PC-3 (cell line): ENCODE measurements at regions not wholly inside any gene's neighbourhood (a gene's known extent, or its start where the extent isn't known, plus 50 kb on each side); places are given as distances from the start of the nearest gene placed in this dataset.

Experiments
- ATAC-seq: fragments of 200-7000 bp; cut with Tn5 transposase; 2 replicates; pipeline ENCODE4 v1.9.1; 2020; ENCODE audit warnings: mild to moderate bottlenecking, moderate library complexity
- BruUV-seq: library from RNA; stranded (reverse); fragments of 400-500 nt; replicated peaks from 2 replicates; lab custom pipeline; 2021; lab: Mats Ljungman, UMichigan
- CTCF ChIA-PET: fragments of 300-600 bp; sonication (Branson Sonifier 250); formaldehyde crosslinking; loops from one replicate; lab custom pipeline; 2022; ENCODE audit warnings: antibody characterized with exemption; lab: Charles Lee
- POLR2A ChIA-PET: fragments of 300-600 bp; sonication (Branson Sonifier 250); formaldehyde crosslinking; loops from one replicate; lab custom pipeline; 2022; ENCODE audit warnings: antibody characterized with exemption; ENCODE audit not compliant: unreplicated experiment; lab: Charles Lee
- DNase-seq: peaks from one replicate; pipeline ENCODE4 v3.0.0-alpha.2; 2015
- H2AFZ ChIP-seq: fragments of 300-600 bp; sonication (generic); 2 replicates; pipeline ENCODE4 v1.6.0; 2016; ENCODE audit warnings: antibody characterized with exemption, low read length
- H3F3A ChIP-seq: fragments of 300-600 bp; sonication (generic); one replicate; pipeline ENCODE4 v1.6.0; 2017; ENCODE audit warnings: antibody characterized with exemption, low read length, control low read depth, mild to moderate bottlenecking; ENCODE audit not compliant: unreplicated experiment
- H3K27ac ChIP-seq: fragments of 300-600 bp; sonication (generic); 2 replicates; pipeline ENCODE4 v1.5.1; 2016; ENCODE audit warnings: mild to moderate bottlenecking, low read length
- H3K27me3 ChIP-seq: fragments of 300-600 bp; sonication (generic); 2 replicates; pipeline ENCODE4 v1.6.1; 2016; ENCODE audit warnings: low read length, mixed read lengths
- H3K36me3 ChIP-seq: fragments of 300-600 bp; sonication (generic); 2 replicates; pipeline ENCODE4 v1.6.1; 2016; ENCODE audit warnings: low read depth, mixed run types, low read length, mixed read lengths
- H3K4me1 ChIP-seq: fragments of 300-600 bp; sonication (generic); 2 replicates; pipeline ENCODE4 v1.5.1; 2016; ENCODE audit warnings: low read length; ENCODE audit not compliant: insufficient read depth
- H3K4me2 ChIP-seq: fragments of 300-600 bp; sonication (generic); 2 replicates; pipeline ENCODE4 v1.6.0; 2016; ENCODE audit warnings: low read length
- H3K4me3 ChIP-seq: fragments of 300-600 bp; sonication (generic); 2 replicates; pipeline ENCODE4 v1.5.1; 2016; ENCODE audit warnings: mild to moderate bottlenecking, low read length, mixed read lengths
- H3K79me2 ChIP-seq: fragments of 300-600 bp; sonication (generic); 2 replicates; pipeline ENCODE4 v1.6.1; 2017; ENCODE audit warnings: low read length, mixed read lengths
- H3K9ac ChIP-seq: fragments of 300-600 bp; sonication (generic); 2 replicates; pipeline ENCODE4 v1.6.0; 2016; ENCODE audit warnings: mild to moderate bottlenecking, low read length
- H3K9me2 ChIP-seq: fragments of 300-600 bp; sonication (generic); replicated peaks from 2 replicates; pipeline ENCODE4 v1.6.1; 2016; ENCODE audit warnings: mixed run types, low read length, mixed read lengths
- H3K9me3 ChIP-seq: fragments of 300-600 bp; sonication (generic); 2 replicates; pipeline ENCODE4 v1.6.1; 2016; ENCODE audit warnings: low read length, mixed read lengths
- H4K20me1 ChIP-seq: fragments of 300-600 bp; sonication (generic); 2 replicates; pipeline ENCODE4 v1.6.1; 2016; ENCODE audit warnings: low read length, mixed read lengths
- CTCF ChIP-seq: fragments of 300-600 bp; sonication (generic); conservative IDR thresholded peaks from 2 replicates; pipeline ENCODE4 v1.5.1; 2017; ENCODE audit warnings: antibody characterized with exemption, low read depth, mild to moderate bottlenecking, low read length
- EZH2 ChIP-seq: fragments of 300-600 bp; sonication (generic); IDR thresholded peaks from one replicate; pipeline ENCODE4 v1.6.1; 2017; ENCODE audit warnings: antibody characterized with exemption, mild to moderate bottlenecking, low read length; ENCODE audit not compliant: unreplicated experiment
- EZH2phosphoT487 ChIP-seq: fragments of 300-600 bp; sonication (generic); IDR thresholded peaks from 2 replicates; pipeline ENCODE4 v1.6.1; 2018; ENCODE audit warnings: mild to moderate bottlenecking, antibody characterized with exemption, low read length, borderline replicate concordance
- intact Hi-C: fragments of 100-400 bp; cut with micrococcal nuclease; formaldehyde crosslinking; loops from 2 replicates; pipeline ENCODE4 v1.9.0; 2023

GRCh38 chr7:47153058-47153457, 428.9 kb downstream of the TNS3 start:
- no peaks in the 10 kb centered on the region for H3K9me2 ChIP-seq
- no peak overlapping the region for H3K9ac ChIP-seq
- no peaks in the 10 kb centered on the region for H3K27me3 ChIP-seq
- H2AFZ ChIP-seq: no peak overlapping the region
- ATAC-seq (peak; percentile 22; the same call in 1 of the 2 replicates), DNase-seq (peak; percentile 70)
- no peak overlapping the region for H3K4me3 ChIP-seq
- no peaks in the 10 kb centered on the region for H3K79me2 ChIP-seq
- no peaks in the 10 kb centered on the region for H4K20me1 ChIP-seq
- H3K4me1 ChIP-seq: peaks cover 11% of the 10 kb centered on the region; the same call in 1 of the 2 replicates
- ChIA-PET CTCF (interaction anchor here (1.0 kb wide), 1 partner anchor 52 kb away, joined by 3 read pairs; no protein-coding TSS in a partner anchor), POLR2A (no interaction called here)
- no peaks in the 10 kb centered on the region for H3K36me3 ChIP-seq
- TF ChIP-seq EZH2phosphoT487: no peak
- no peak for TF ChIP-seq EZH2
- TF ChIP-seq CTCF: no peak
- no peaks in the 10 kb centered on the region for H3K9me3 ChIP-seq
- intact Hi-C loops: no loop called here
- H3K4me2 ChIP-seq: no peak overlapping the region
- H3F3A ChIP-seq: no peaks in the 10 kb centered on the region
- no TSS peak for BruUV-seq
- H3K27ac ChIP-seq: no peak overlapping the region

- Histone ChIP-seq H3K27me3 (no peaks in the 10 kb centered on the region), H2AFZ (no peak overlapping the region), H4K20me1 (no peaks in the 10 kb centered on the region), H3K36me3 (no peaks in the 10 kb centered on the region), H3K9me2 (no peaks in the 10 kb centered on the region), H3K9ac (no peak overlapping the region), H3K4me3 (no peak overlapping the region), H3K79me2 (no peaks in the 10 kb centered on the region), H3K4me2 (no peak overlapping the region), H3K27ac (no peak overlapping the region), H3K4me1 (peaks cover 11% of the 10 kb centered on the region; the same call in 1 of the 2 replicates), H3F3A (no peaks in the 10 kb centered on the region), H3K9me3 (no peaks in the 10 kb centered on the region)
- BruUV-seq: no TSS peak
- intact Hi-C loops: no loop called here
- TF ChIP-seq EZH2: no peak
- no peak for TF ChIP-seq CTCF
- no peak for TF ChIP-seq EZH2phosphoT487
- CTCF ChIA-PET: interaction anchor here (1.0 kb wide), 1 partner anchor 51 kb away, joined by 3 read pairs; no protein-coding TSS in a partner anchor
- POLR2A ChIA-PET: no interaction called here
- DNase-seq (no peak), ATAC-seq (no peak)
Measured at GRCh38 chr7:47152307-47152706, 429.6 kb downstream of the TNS3 start.

GRCh38 chr7:47150497-47151260, 431.2 kb downstream of the TNS3 start:
- intact Hi-C loops: no loop called here
- ChIA-PET POLR2A (no interaction called here), CTCF (no interaction called here)
- no peak overlapping the region for H3K9ac ChIP-seq
- BruUV-seq: no TSS peak
- H3K4me1 ChIP-seq: peaks cover 11% of the 10 kb centered on the region; the same call in 1 of the 2 replicates
- H3K4me2 ChIP-seq: no peak overlapping the region
- no peaks in the 10 kb centered on the region for H3K9me2 ChIP-seq
- H3K9me3 ChIP-seq: no peaks in the 10 kb centered on the region
- H2AFZ ChIP-seq: no peak overlapping the region
- H4K20me1 ChIP-seq: no peaks in the 10 kb centered on the region
- no peak for DNase-seq
- H3K27me3 ChIP-seq: 0 out of 2 replicates have a peak, but pooled peaks cover 5% of the 10 kb centered on the region
- no peaks in the 10 kb centered on the region for H3F3A ChIP-seq
- no peak for ATAC-seq
- H3K27ac ChIP-seq: no peak overlapping the region
- no peak overlapping the region for H3K4me3 ChIP-seq
- H3K36me3 ChIP-seq: no peaks in the 10 kb centered on the region
- TF ChIP-seq EZH2: no peak
- TF ChIP-seq EZH2phosphoT487: no peak
- TF ChIP-seq CTCF: no peak
- no peaks in the 10 kb centered on the region for H3K79me2 ChIP-seq
